ENCODE measurements at regions not wholly inside any gene's neighbourhood (a gene's known extent, or its start where the extent isn't known, plus 50 kb on each side); places are given as distances from the start of the nearest gene placed in this dataset.

GRCh38 chr7:142372727-142373126 lies 114.9 kb upstream of the PRSS58 start:
- no peak for DNase-seq
- peaks cover 9% of the 10 kb centered on the region for H3K9me3 Mint-ChIP-seq (ENCODE audit: unreplicated experiment)
- H3K4me3 Mint-ChIP-seq (ENCODE audit: unreplicated experiment), result no peak overlapping the region
- peaks cover 20% of the 10 kb centered on the region for H3K4me1 Mint-ChIP-seq (ENCODE audit: low read depth, unreplicated experiment)
- TF ChIP-seq, protein P1, sequence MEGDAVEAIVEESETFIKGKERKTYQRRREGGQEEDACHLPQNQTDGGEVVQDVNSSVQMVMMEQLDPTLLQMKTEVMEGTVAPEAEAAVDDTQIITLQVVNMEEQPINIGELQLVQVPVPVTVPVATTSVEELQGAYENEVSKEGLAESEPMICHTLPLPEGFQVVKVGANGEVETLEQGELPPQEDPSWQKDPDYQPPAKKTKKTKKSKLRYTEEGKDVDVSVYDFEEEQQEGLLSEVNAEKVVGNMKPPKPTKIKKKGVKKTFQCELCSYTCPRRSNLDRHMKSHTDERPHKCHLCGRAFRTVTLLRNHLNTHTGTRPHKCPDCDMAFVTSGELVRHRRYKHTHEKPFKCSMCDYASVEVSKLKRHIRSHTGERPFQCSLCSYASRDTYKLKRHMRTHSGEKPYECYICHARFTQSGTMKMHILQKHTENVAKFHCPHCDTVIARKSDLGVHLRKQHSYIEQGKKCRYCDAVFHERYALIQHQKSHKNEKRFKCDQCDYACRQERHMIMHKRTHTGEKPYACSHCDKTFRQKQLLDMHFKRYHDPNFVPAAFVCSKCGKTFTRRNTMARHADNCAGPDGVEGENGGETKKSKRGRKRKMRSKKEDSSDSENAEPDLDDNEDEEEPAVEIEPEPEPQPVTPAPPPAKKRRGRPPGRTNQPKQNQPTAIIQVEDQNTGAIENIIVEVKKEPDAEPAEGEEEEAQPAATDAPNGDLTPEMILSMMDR (IDR thresholded peaks at IDR 0.05; ENCODE audit: partially characterized antibody, unreplicated experiment), result no peak
- H3K36me3 Mint-ChIP-seq (ENCODE audit: unreplicated experiment), result peaks cover 17% of the 10 kb centered on the region
- H3K27ac Mint-ChIP-seq (ENCODE audit: unreplicated experiment), result no peak overlapping the region
- peaks cover 5% of the 10 kb centered on the region for H3K27me3 Mint-ChIP-seq (ENCODE audit: unreplicated experiment)

DNA sequence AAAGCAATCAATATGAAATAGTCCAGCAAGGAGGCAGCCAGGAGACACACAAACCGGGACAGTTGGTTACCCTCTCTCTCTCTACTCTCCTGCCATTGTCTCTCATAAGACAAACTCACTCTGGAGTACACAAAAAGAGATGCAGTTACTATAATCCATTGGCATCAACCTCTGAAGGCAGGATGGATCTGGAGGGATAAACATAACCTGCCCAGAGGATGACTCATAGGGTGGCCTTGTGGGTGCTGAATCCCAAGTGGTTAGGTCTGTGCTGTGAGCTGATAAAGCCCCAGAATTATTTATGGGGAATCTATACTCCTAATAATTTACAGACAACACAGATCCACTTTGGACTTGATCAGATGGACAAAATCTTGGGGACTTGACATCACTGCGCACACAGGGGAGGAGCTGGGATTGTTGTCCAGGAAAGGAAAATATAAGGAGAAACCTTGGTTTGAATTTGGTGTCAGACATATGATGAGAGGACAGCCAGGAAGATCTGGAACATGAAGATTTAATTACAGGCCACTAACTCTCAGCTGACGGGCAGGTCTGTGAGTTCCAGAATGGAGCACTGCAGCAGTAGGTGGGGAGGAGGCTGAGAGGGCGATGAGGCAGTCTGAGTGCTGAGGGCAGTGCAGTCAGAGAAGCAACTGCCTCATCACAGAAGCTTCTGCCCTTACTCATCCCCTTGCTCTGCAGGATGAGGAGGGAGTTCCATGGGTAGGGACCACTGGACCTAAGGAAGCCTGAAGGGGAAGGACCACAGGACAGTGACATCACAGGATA lies 113.9 kb upstream of the PRSS58 start:
- TF ChIP-seq, protein P1 (IDR thresholded peaks at IDR 0.05; ENCODE audit: partially characterized antibody, unreplicated experiment), result no peak
- Mint-ChIP-seq H3K4me1 (ENCODE audit: low read depth, unreplicated experiment) (peaks cover 16% of the 10 kb centered on the region), H3K4me3 (ENCODE audit: unreplicated experiment) (no peak overlapping the region), H3K27me3 (ENCODE audit: unreplicated experiment) (peaks cover 5% of the 10 kb centered on the region), H3K36me3 (ENCODE audit: unreplicated experiment) (peaks cover 17% of the 10 kb centered on the region), H3K27ac (ENCODE audit: unreplicated experiment) (no peak overlapping the region), H3K9me3 (ENCODE audit: unreplicated experiment) (peaks cover 8% of the 10 kb centered on the region)
- no peak for DNase-seq

DNA sequence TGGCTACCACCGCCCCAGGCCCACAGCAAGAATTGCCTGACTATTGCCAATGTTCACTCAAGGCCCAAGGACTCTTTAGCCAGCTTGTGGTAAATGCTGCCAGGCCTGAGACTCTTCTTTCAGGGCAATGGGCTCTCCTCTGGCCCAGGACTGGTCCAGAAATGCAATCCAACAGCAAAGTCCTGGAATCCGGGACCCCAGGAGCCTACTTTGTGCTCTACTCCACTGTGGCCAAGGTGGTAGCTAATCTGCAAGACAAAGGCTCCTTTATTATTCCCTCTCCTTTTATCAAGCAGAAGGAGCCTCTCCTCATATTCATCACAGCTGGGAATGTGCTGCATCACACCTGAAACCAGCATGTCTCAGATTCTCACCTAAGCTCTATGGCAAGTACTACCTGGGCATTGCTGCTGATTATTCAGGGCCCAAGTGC lies 107.6 kb upstream of the PRSS58 start:
- Mint-ChIP-seq H3K9me3 (ENCODE audit: unreplicated experiment) (peaks cover 4% of the 10 kb centered on the region), H3K4me1 (ENCODE audit: low read depth, unreplicated experiment) (no peaks in the 10 kb centered on the region), H3K36me3 (ENCODE audit: unreplicated experiment) (peaks cover 24% of the 10 kb centered on the region), H3K27ac (ENCODE audit: unreplicated experiment) (no peak overlapping the region), H3K27me3 (ENCODE audit: unreplicated experiment) (no peaks in the 10 kb centered on the region), H3K4me3 (ENCODE audit: unreplicated experiment) (no peak overlapping the region)
- no peak for DNase-seq
- TF ChIP-seq, protein P1 (IDR thresholded peaks at IDR 0.05; ENCODE audit: partially characterized antibody, unreplicated experiment), result no peak

- H3K4me3 Mint-ChIP-seq (ENCODE audit: unreplicated experiment), result no peak overlapping the region
- no peaks in the 10 kb centered on the region for H3K27me3 Mint-ChIP-seq (ENCODE audit: unreplicated experiment)
- no peaks in the 10 kb centered on the region for H3K4me1 Mint-ChIP-seq (ENCODE audit: low read depth, unreplicated experiment)
- H3K36me3 Mint-ChIP-seq (ENCODE audit: unreplicated experiment), result peaks cover 18% of the 10 kb centered on the region
- H3K27ac Mint-ChIP-seq (ENCODE audit: unreplicated experiment), result no peak overlapping the region
- no peak for DNase-seq
- TF ChIP-seq, protein P1 (IDR thresholded peaks at IDR 0.05; ENCODE audit: partially characterized antibody, unreplicated experiment), result no peak
- H3K9me3 Mint-ChIP-seq (ENCODE audit: unreplicated experiment), result peaks cover 2% of the 10 kb centered on the region
Measured at GRCh38 chr7:142364551-142364950, 106.7 kb upstream of the PRSS58 start.

DNA sequence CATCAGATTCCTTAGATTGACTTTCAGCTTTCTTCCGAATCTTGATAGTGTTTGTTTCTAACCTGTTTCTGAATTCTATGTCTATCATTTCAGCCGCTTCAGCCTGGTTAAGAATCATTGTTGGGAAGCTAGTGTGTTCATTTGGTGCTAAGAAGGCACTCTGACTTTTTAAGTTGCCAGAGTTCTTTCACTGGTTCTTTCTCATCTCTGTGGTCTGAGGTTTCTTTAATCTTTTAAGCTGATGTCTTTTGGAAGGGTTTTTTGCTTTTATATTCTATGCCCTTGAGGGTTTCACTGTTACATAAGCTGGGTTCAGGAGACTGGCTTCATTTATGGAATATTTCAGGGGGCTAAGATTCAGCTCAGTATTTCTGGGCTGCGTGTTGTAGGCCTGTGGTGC lies 104.5 kb upstream of the PRSS58 start:
- H3K36me3 Mint-ChIP-seq (ENCODE audit: unreplicated experiment), result peaks cover 8% of the 10 kb centered on the region
- TF ChIP-seq, protein P1 (IDR thresholded peaks at IDR 0.05; ENCODE audit: partially characterized antibody, unreplicated experiment), result no peak
- H3K27ac Mint-ChIP-seq (ENCODE audit: unreplicated experiment), result no peak overlapping the region
- H3K4me3 Mint-ChIP-seq (ENCODE audit: unreplicated experiment), result no peak overlapping the region
- DNase-seq, result no peak
- no peaks in the 10 kb centered on the region for H3K27me3 Mint-ChIP-seq (ENCODE audit: unreplicated experiment)
- H3K4me1 Mint-ChIP-seq (ENCODE audit: low read depth, unreplicated experiment), result peaks cover 3% of the 10 kb centered on the region
- H3K9me3 Mint-ChIP-seq (ENCODE audit: unreplicated experiment), result peaks cover 2% of the 10 kb centered on the region
